ENCODE measurements at regions not wholly inside any gene's neighbourhood (a gene's known extent, or its start where the extent isn't known, plus 50 kb on each side); places are given as distances from the start of the nearest gene placed in this dataset.

- peaks cover 8% of the 10 kb centered on the region for H3K4me1 Mint-ChIP-seq
- H3K4me3 Mint-ChIP-seq, result no peak overlapping the region
- no peaks in the 10 kb centered on the region for H3K9me3 Mint-ChIP-seq
- DNase-seq (ENCODE audit: low read depth, low spot score), result no peak
- no peaks in the 10 kb centered on the region for H3K36me3 Mint-ChIP-seq (ENCODE audit: low read depth)
- no peaks in the 10 kb centered on the region for H3K27me3 Mint-ChIP-seq (ENCODE audit: low read depth)
- TF ChIP-seq, protein P1, sequence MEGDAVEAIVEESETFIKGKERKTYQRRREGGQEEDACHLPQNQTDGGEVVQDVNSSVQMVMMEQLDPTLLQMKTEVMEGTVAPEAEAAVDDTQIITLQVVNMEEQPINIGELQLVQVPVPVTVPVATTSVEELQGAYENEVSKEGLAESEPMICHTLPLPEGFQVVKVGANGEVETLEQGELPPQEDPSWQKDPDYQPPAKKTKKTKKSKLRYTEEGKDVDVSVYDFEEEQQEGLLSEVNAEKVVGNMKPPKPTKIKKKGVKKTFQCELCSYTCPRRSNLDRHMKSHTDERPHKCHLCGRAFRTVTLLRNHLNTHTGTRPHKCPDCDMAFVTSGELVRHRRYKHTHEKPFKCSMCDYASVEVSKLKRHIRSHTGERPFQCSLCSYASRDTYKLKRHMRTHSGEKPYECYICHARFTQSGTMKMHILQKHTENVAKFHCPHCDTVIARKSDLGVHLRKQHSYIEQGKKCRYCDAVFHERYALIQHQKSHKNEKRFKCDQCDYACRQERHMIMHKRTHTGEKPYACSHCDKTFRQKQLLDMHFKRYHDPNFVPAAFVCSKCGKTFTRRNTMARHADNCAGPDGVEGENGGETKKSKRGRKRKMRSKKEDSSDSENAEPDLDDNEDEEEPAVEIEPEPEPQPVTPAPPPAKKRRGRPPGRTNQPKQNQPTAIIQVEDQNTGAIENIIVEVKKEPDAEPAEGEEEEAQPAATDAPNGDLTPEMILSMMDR (conservative IDR thresholded peaks at IDR 0.05), result no peak
- no peak overlapping the region for H3K27ac Mint-ChIP-seq (ENCODE audit: unreplicated experiment)
These were observed 154.0 kb downstream of the ETV1 start for GRCh38 chr7:13835442-13835841.

- H3K27ac Mint-ChIP-seq (ENCODE audit: unreplicated experiment), result no peak overlapping the region
- DNase-seq (ENCODE audit: low read depth, low spot score), result no peak
- peaks cover 3% of the 10 kb centered on the region for H3K4me1 Mint-ChIP-seq
- TF ChIP-seq, protein P1 (conservative IDR thresholded peaks at IDR 0.05), result no peak
- no peaks in the 10 kb centered on the region for H3K27me3 Mint-ChIP-seq (ENCODE audit: low read depth)
- no peak overlapping the region for H3K4me3 Mint-ChIP-seq
- H3K36me3 Mint-ChIP-seq (ENCODE audit: low read depth), result no peaks in the 10 kb centered on the region
- H3K9me3 Mint-ChIP-seq, result no peaks in the 10 kb centered on the region
These were observed 150.4 kb downstream of the ETV1 start for GRCh38 chr7:13839063-13839462.
